GM23248 (cell line): ENCODE measurements at regions not wholly inside any gene's neighbourhood (a gene's known extent, or its start where the extent isn't known, plus 50 kb on each side); places are given as distances from the start of the nearest gene placed in this dataset.

Experiments
- DNase-seq: peaks from one replicate; pipeline ENCODE4 v3.0.0-alpha.2; 2015
- H2AFZ ChIP-seq: fragments of 200-600 bp; sonication (generic); 2 replicates; pipeline ENCODE4 v1.6.1; 2016; ENCODE audit warnings: antibody characterized with exemption
- H3F3A ChIP-seq: fragments of 200-600 bp; sonication (generic); 2 replicates; pipeline ENCODE4 v1.6.1; 2016; ENCODE audit warnings: mild to moderate bottlenecking, antibody characterized with exemption, mixed run types; ENCODE audit not compliant: insufficient read depth
- H3K27ac ChIP-seq: fragments of 200-600 bp; sonication (generic); 2 replicates; pipeline ENCODE4 v1.5.1; 2016; ENCODE audit warnings: mild to moderate bottlenecking
- H3K27me3 ChIP-seq: fragments of 200-600 bp; sonication (generic); replicated peaks from 2 replicates; pipeline ENCODE4 v1.6.1; 2016; ENCODE audit warnings: mild to moderate bottlenecking; ENCODE audit not compliant: insufficient read depth
- H3K36me3 ChIP-seq: fragments of 200-600 bp; sonication (generic); 2 replicates; pipeline ENCODE4 v1.6.1; 2016; ENCODE audit warnings: low read depth, mild to moderate bottlenecking
- H3K4me1 ChIP-seq: fragments of 200-600 bp; sonication (generic); 2 replicates; pipeline ENCODE4 v1.6.1; 2016; ENCODE audit warnings: mild to moderate bottlenecking; ENCODE audit not compliant: insufficient read depth
- H3K4me2 ChIP-seq: fragments of 200-600 bp; sonication (generic); one replicate; pipeline ENCODE4 v1.6.1; 2016; ENCODE audit warnings: mild to moderate bottlenecking; ENCODE audit not compliant: unreplicated experiment
- H3K4me3 ChIP-seq: fragments of 200-600 bp; sonication (generic); 2 replicates; pipeline ENCODE4 v1.5.1; 2016; ENCODE audit warnings: mild to moderate bottlenecking
- H3K79me2 ChIP-seq: fragments of 200-600 bp; sonication (generic); 2 replicates; pipeline ENCODE4 v1.6.1; 2016; ENCODE audit warnings: mild to moderate bottlenecking; ENCODE audit not compliant: insufficient read depth
- H3K9ac ChIP-seq: fragments of 200-600 bp; sonication (generic); 2 replicates; pipeline ENCODE4 v1.6.1; 2016; ENCODE audit warnings: mild to moderate bottlenecking
- H3K9me2 ChIP-seq: fragments of 200-600 bp; sonication (generic); 2 replicates; pipeline ENCODE4 v1.6.1; 2016; ENCODE audit warnings: mixed run types, mild to moderate bottlenecking, moderate library complexity; ENCODE audit not compliant: insufficient read depth
- H3K9me3 ChIP-seq: fragments of 200-600 bp; sonication (generic); one replicate; pipeline ENCODE4 v1.6.1; 2017; ENCODE audit warnings: low read depth
- H4K20me1 ChIP-seq: fragments of 200-600 bp; sonication (generic); 2 replicates; pipeline ENCODE4 v1.6.0; 2016; ENCODE audit not compliant: insufficient read depth
- EZH2 ChIP-seq: fragments of 200-600 bp; sonication (generic); IDR thresholded peaks from 2 replicates; pipeline ENCODE4 v1.6.1; 2018; ENCODE audit warnings: antibody characterized with exemption, mild to moderate bottlenecking; ENCODE audit not compliant: insufficient read depth, poor library complexity, severe bottlenecking
- EZH2phosphoT487 ChIP-seq: fragments of 200-600 bp; sonication (generic); IDR thresholded peaks from 2 replicates; pipeline ENCODE4 v1.6.1; 2018; ENCODE audit warnings: antibody characterized with exemption, moderate library complexity, mild to moderate bottlenecking, low read depth; ENCODE audit not compliant: insufficient read depth
- WGBS, 2 experiments: methylation state at CpG; one replicate each; pipeline ENCODE4 v1.1.6; 2015 to 2017; ENCODE audit warnings: low lambda C conversion rate in 2 of 2, low coverage in 1 of 2; ENCODE audit errors: missing lambda C conversion rate in 2 of 2; 5-methylcytosine and 5-hydroxymethylcytosine counted together
- in situ Hi-C: fragments of 300-500 bp; cut with MboI; formaldehyde crosslinking; loops from 2 replicates; pipeline ENCODE4 v1.15.0; 2020

GRCh38 chr4:184538023-184538599 is 63.8 kb upstream of the IRF2 start:
- Histone ChIP-seq H3K4me3 (peak overlapping the region; percentile 90), H3K27ac (peak overlapping the region; percentile 76), H3K4me2 (peak overlapping the region; percentile 86), H3K36me3 (no peaks in the 10 kb centered on the region), H3K27me3 (no peaks in the 10 kb centered on the region), H3K9ac (peak overlapping the region; percentile 93), H3K9me3 (no peaks in the 10 kb centered on the region), H2AFZ (peak overlapping the region; percentile 87), H3K79me2 (peaks cover 8% of the 10 kb centered on the region; the same call in 1 of the 2 replicates), H4K20me1 (no peaks in the 10 kb centered on the region), H3F3A (peaks cover 24% of the 10 kb centered on the region), H3K4me1 (peaks cover 30% of the 10 kb centered on the region), H3K9me2 (no peaks in the 10 kb centered on the region)
- peak; percentile 93 for DNase-seq
- in situ Hi-C loops = no loop called here
- TF ChIP-seq EZH2 = no peak
- 6 to 7% methylated on average over 18 of the region's 18 CpGs for WGBS, 2 experiments

DNA sequence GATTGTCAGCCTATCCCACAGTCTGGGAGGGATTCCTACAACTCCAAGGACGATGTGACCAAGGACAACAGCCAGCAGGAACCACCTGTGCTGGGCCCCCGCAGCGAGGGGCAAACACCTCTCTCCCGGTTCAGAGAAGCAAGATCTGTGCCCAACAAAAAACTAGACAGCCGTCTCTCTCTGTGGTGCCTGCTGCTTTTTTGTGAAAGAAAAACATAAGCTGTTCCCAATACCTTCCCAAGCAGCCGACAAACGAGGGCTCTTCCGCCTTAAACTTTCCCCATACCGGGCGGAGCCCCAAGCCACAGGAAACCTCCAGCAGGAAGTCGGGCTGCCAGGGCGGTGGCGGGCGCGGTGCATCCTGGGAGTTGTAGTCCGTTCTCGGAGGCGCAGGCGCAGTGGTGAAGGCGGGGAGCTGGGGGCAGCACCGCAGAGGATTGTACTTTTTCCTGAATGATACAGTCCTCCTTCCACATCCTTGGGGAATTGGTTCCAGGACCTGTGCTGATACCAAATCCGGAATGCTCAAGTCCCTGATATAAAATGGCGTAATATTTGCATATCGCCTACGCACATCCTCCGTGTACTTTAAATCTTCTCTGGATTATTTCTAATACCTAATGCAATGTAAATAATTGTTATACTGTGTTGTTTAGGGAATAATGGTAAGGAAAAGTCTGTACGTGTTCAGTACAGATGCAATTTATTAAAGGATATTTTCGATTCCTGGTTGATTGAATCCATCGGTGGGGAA is 63.1 kb upstream of the IRF2 start:
- H3F3A ChIP-seq = peaks cover 24% of the 10 kb centered on the region
- peaks cover 30% of the 10 kb centered on the region for H3K4me1 ChIP-seq
- peak overlapping the region; percentile 86 for H3K4me2 ChIP-seq
- WGBS, 2 experiments = 0 to 1% methylated on average over 28 to 29 of the region's 29 CpGs
- H3K36me3 ChIP-seq = no peaks in the 10 kb centered on the region
- no peaks in the 10 kb centered on the region for H3K27me3 ChIP-seq
- peak overlapping the region; percentile 87 for H2AFZ ChIP-seq
- no peaks in the 10 kb centered on the region for H3K9me3 ChIP-seq
- in situ Hi-C loops = no loop called here
- DNase-seq = peak; percentile 96
- H3K4me3 ChIP-seq = peak overlapping the region; percentile 90
- H3K27ac ChIP-seq = peak overlapping the region; percentile 76
- H3K79me2 ChIP-seq = peaks cover 12% of the 10 kb centered on the region; the same call in 1 of the 2 replicates
- no peaks in the 10 kb centered on the region for H4K20me1 ChIP-seq
- H3K9ac ChIP-seq = peak overlapping the region; percentile 93
- no peak for TF ChIP-seq EZH2phosphoT487
- TF ChIP-seq EZH2 = no peak
- H3K9me2 ChIP-seq = no peaks in the 10 kb centered on the region

DNA sequence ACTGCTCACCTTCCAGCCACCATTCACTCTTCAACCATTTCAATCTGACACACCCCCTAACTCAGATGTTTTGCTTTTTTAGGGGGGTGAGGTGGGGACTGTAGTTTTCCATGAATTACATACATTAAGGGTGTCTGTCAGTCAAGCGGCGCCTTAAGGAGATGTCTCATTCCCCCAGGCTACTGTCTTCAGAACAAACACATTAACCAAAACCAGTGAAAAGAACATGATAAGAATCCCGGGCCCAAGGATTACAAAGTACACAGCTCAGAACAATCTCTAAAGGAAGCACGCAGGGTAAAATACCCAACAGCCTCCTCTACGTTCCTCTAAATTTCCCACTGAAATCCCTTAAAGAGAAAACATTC is 62.5 kb upstream of the IRF2 start:
- WGBS, 2 experiments = 2 to 3% methylated on average over 5 of the region's 5 CpGs
- H2AFZ ChIP-seq = peak overlapping the region; percentile 87
- TF ChIP-seq EZH2phosphoT487 (no peak), EZH2 (no peak)
- no peaks in the 10 kb centered on the region for H4K20me1 ChIP-seq
- in situ Hi-C loops = no loop called here
- H3K4me2 ChIP-seq = peak overlapping the region; percentile 86
- H3K9me3 ChIP-seq = no peaks in the 10 kb centered on the region
- H3F3A ChIP-seq = peaks cover 24% of the 10 kb centered on the region
- peak overlapping the region; percentile 90 for H3K4me3 ChIP-seq
- H3K36me3 ChIP-seq = no peaks in the 10 kb centered on the region
- H3K9me2 ChIP-seq = no peaks in the 10 kb centered on the region
- peak overlapping the region; percentile 76 for H3K27ac ChIP-seq
- peak overlapping the region; percentile 93 for H3K9ac ChIP-seq
- peak; percentile 38 for DNase-seq
- H3K27me3 ChIP-seq = no peaks in the 10 kb centered on the region
- peaks cover 16% of the 10 kb centered on the region; the same call in 1 of the 2 replicates for H3K79me2 ChIP-seq
- H3K4me1 ChIP-seq = peaks cover 30% of the 10 kb centered on the region

DNA sequence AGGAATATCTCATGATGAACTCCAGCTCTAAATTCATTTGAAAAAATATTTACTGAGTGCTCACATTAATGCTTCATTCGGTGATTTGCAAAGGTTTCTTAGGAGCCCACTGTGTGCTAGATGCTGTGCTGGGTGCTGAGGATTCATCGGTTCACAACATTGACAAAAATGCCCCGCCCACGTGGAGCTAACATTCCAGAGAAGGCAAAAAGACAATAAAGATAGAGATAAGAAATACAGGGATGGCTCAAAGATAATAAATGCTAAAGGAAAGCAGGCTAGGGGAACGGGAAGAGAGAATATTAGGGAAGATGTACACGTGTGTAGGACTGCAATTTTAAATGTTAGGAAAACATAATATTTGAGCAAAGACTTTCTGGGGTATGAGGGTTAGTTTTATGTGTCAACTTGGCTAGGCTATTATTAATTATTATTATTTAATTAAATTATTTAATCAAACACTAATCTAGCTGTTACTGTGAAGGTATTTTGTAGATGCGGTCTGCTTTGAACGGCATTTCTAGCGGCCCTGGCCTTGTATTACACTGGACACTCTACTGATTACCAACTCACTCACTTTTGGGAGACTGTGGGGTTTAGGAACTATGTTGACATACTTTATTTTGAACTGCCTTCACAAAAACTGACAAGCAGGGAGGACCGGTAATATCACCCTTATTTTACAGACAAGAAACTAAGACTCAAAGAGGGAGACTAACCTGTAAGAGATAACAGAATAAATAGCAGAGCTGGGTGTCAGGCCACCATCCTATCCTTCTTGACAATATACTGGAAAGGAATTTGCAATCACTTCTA is 61.9 kb upstream of the IRF2 start:
- TF ChIP-seq EZH2phosphoT487 (no peak), EZH2 (no peak)
- peaks cover 30% of the 10 kb centered on the region for H3K4me1 ChIP-seq
- no peaks in the 10 kb centered on the region for H3K9me3 ChIP-seq
- peak overlapping the region; percentile 90 for H3K4me3 ChIP-seq
- peaks cover 16% of the 10 kb centered on the region; the same call in 1 of the 2 replicates for H3K79me2 ChIP-seq
- no peaks in the 10 kb centered on the region for H3K9me2 ChIP-seq
- no peaks in the 10 kb centered on the region for H3K27me3 ChIP-seq
- peak overlapping the region; percentile 93 for H3K9ac ChIP-seq
- peak overlapping the region; percentile 87 for H2AFZ ChIP-seq
- in situ Hi-C loops = no loop called here
- no peaks in the 10 kb centered on the region for H4K20me1 ChIP-seq
- H3K27ac ChIP-seq = peak overlapping the region; percentile 95
- no peaks in the 10 kb centered on the region for H3K36me3 ChIP-seq
- peak; percentile 45 for DNase-seq
- 81 to 83% methylated on average over 10 of the region's 10 CpGs for WGBS, 2 experiments
- H3K4me2 ChIP-seq = peak overlapping the region; percentile 86
- H3F3A ChIP-seq = peaks cover 24% of the 10 kb centered on the region
